Gastroesophageal sphincter (tissue), 3 donors: ENCODE measurements at regions not wholly inside any gene's neighbourhood (a gene's known extent, or its start where the extent isn't known, plus 50 kb on each side); places are given as distances from the start of the nearest gene placed in this dataset.

Experiments
- CTCF ChIP-seq, 4 experiments: fragments of 200-600 bp in 2 of 4; fragments of 450-650 bp in 2 of 4; sonication (generic) in 1 of 4; IDR thresholded peaks; one replicate each; pipeline ENCODE4 v1.5.1; 2017 to 2019; ENCODE audit warnings: antibody characterized with exemption in 4 of 4, mild to moderate bottlenecking in 2 of 4, moderate library complexity in 2 of 4
- EP300 ChIP-seq: sonication (generic); formaldehyde crosslinking; IDR thresholded peaks from one replicate; pipeline ENCODE4 v1.6.1; 2017; ENCODE audit warnings: antibody characterized with exemption, mild to moderate bottlenecking
- POLR2A ChIP-seq, 2 donors: fragments of 450-650 bp; IDR thresholded peaks; one replicate each; pipeline ENCODE4 v1.6.1; 2017; ENCODE audit warnings: antibody characterized with exemption in 2 of 2, mild to moderate bottlenecking in 2 of 2, moderate library complexity in 1 of 2
- POLR2AphosphoS5 ChIP-seq: sonication (generic); formaldehyde crosslinking; IDR thresholded peaks from one replicate; pipeline ENCODE4 v1.6.1; 2017; ENCODE audit warnings: antibody characterized with exemption

- TF ChIP-seq POLR2AphosphoS5 (no peak), CTCF (IDR thresholded peaks at IDR 0.05) (no peak), POLR2A (IDR thresholded peaks at IDR 0.05) (no peak), EP300 (no peak)
Observed at GRCh38 chrX:440636-441035, 53.9 kb upstream of the PPP2R3B start.
